Globus pallidus (tissue), 1 donor: ENCODE measurements at regions not wholly inside any gene's neighbourhood (a gene's known extent, or its start where the extent isn't known, plus 50 kb on each side); places are given as distances from the start of the nearest gene placed in this dataset.

Experiments used
- DNase-seq: peaks from one replicate; pipeline ENCODE4 v3.0.0-alpha.2; 2015; ENCODE audit warnings: low spot score

- DNase-seq, result no peak
Measured at GRCh38 chr20:23253524-23253923, 97.1 kb upstream of the NXT1 start.

GRCh38 chr20:23251779-23252178 lies 98.8 kb upstream of the NXT1 start:
- DNase-seq, result no peak

- DNase-seq, result no peak
Measured at GRCh38 chr20:23249541-23249940, 101.0 kb upstream of the NXT1 start.

DNA sequence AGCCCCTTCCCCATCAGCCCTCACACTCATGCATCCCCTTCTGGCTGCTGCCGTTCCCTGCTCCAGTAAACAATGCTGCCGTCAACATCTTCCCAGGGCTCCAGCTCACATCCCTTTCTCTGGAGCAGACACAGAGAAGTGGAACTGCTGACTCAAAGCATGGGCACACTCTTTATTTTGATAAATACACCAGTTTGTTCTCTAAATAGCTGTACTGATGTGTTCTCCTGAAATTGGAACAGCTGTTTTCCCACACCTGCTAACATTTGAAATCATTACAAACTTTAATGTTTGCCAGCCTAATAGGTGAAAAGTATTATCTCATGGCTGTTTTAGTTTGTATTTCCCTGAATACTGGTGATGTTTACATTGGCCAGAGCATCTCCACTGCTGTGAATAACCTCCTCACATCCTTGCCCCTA lies 102.1 kb upstream of the NXT1 start:
- no peak for DNase-seq

DNA sequence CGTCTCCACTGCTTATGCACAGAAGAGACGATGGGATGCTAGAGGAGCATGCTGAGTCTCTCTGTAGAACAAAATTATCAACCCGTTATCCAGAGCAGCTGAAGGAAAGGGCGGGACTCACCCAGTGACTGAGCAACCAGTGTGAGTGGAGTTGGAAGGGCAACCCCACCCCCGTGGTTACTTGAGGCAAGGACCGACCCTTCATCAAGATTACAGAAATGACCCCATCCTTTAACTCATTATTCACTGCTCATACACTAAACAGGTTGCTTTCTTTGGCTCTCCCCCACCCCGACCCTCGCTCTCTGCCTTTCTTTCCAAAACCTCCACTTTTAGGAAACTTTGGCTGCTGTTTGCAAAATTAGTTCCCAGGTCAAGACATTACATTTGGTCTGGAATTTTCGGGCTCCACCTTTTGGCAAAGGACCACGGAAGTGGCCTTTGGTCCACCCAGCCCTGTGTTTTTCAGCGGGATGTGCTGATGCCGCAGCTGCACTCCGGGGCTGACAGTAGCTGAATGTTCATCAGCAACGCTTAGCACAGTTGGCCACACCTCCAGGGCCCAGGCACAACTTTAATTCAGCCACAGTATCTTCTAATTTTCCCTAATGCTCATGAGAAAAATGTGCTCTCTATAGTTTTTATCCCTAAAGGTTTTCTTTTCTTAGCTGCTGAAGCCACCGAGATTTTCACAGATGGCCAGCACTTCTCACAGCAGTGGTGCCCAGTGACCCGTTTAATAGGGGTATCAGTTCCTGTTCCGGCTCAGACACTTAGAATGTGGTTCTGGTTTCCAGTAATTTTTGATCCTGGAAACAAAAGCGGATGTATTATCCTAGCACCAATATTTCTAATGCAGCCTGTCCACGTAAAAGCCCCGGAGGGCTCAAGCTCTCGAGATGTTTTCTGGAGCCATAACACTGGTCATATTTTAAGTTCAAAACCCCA lies 103.6 kb upstream of the NXT1 start:
- DNase-seq, result no peak

DNA sequence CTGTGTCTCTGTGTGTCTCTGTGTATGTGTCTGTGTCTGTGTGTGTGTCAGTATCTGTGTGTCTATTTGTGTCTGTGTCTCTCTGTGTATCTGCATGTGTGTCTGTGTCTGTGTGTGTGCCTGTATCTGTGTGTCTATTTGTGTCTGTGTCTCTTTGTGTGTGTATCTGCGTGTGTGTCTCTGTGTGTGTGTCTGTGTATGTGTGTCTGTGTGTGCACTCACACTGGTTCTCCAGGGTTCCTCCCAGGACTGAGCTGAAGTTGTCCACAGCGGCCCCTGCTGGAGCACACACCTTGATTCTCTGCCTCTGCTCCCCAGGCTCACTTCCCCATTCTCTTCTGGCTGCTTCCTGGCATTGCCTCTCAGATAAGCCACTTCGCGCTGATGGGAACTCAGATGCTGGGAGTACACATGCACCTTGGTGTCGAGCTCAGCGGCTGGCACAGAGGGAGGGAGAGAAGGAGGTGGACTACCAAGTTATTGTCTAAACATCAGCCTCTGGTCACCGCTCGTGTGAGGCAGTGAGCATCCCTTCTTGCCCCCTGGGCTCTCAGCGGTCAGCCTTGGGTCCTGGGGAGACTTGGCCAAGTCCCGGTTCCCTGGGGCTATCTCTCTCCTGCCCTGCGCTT lies 104.9 kb upstream of the NXT1 start:
- DNase-seq, result peak; percentile 26

- DNase-seq, result no peak
Measured at GRCh38 chr20:23244916-23245552, 105.6 kb upstream of the NXT1 start.

DNA sequence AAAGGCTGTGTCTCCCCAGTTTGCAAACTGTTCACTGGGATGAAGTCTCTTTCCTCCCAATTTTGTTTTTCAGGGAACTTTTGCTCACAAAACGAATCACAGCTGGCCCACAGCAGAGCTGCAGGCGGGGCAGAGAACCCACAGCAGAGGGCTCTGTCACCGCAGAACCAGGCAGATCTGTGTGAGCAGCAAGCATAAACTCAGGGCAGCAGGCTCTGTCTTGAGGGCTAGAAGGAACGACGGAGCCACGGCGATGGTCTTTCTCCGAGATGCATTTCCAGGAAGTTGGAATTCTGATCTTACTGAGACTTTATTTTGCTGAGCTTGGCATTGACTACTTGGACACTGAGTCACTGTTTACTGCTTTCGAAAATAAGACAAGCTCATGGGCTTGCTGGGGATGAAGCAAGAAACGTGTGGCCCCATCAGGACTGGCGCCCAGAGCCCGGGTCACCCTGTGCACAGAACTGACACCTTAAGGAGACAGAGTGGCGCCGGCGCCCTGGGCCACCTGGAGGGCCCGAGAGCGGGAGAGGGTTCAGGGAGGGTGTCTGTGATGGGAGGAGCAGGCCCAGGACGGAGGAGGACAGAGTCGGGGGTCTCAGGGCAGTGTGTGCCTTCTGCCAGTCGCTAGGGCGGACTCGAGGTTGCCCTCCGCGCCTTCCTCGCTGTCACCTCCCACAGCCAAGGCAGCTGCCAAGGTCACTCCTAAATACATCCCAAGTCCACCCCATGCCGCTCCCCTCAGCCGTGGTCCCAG lies 106.3 kb upstream of the NXT1 start:
- DNase-seq, result no peak

GRCh38 chr20:23243791-23244155 lies 106.8 kb upstream of the NXT1 start:
- no peak for DNase-seq

DNA sequence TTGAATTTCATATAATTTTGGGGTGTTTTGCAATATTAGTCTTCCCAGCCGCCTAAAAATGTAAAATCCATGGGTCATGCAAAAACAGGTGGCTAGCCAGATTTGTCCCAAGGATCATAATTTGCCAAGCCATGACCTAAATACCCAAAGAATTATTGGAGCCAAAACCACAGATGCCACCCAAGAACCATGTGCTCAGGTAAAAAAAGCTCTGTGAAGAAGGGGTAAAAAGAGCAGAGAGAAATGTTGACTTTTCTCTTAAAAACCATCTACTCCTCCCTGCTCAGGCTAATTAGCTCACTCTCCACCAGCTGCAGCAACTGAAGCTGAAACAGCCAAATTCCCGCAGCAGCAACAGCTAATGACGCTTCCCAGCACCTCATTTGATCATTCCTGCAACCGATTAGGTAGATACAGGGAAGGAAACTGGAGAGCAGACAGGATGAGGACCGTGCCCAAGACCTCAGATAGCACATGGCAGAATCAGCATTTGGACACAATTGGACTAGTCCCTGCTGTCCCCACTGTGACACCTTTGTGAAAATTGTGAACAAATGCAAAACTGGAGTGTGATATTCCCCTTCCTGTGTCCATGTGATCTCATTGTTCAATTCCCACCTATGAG lies 107.9 kb upstream of the NXT1 start:
- DNase-seq, result no peak

DNA sequence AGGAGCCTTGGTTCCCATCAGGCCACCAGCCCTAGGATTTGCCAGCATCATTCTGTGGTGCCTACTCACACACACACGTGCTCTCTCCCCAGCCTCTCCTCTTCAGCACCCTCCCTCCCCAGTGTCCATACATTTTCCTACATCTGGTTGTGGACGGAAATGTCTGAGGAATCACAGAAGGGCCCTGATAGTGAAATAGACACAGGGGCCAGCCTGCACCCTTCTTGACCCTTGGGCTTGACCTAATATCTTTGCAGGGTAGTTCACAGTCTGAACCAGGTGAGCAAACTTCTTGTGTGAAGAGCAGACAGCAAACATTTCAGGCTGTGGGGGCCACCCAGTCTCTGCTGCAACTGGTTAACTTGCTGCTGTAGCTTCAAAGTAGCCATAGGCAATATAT lies 108.5 kb upstream of the NXT1 start:
- no peak for DNase-seq

- DNase-seq, result no peak
Measured at GRCh38 chr20:23241416-23241815, 109.2 kb upstream of the NXT1 start.

DNA sequence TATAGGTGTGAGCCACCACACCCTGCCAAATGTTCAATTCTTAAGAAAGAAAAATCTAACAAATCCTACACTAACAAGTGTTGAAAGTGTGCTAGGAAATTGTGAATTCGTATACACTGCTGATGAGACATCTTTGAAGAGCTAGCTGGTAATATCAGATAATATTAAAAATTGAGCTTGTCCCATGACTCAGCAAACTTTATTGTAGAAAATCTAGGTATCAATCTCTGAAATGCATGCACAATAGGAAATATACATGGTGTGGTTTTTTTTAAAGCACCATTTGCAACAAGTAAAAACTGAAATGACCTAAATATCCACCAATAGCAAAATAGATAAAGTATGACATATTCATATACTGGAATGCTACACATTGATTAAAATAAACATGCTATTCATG lies 110.1 kb upstream of the NXT1 start:
- no peak for DNase-seq

DNA sequence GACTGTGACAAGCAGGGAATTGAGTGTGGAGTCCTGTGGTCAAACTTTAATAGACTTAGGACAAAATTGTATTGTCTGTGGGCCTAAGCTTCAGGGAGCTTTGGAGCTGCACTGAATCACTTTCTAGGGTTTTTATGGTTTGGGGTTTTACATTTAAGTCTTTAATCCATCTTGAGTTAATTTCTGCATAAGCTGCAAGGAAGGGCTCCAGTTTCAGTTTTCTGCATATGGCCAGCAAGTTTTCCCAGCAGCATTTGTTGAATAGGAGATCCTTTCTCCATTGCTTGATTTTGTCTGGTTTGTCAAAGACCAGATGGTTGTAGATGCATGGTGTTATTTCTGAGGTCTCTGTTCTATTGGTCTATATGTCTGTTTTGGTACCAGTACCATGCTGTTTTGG lies 113.4 kb upstream of the NXT1 start:
- no peak for DNase-seq

DNA sequence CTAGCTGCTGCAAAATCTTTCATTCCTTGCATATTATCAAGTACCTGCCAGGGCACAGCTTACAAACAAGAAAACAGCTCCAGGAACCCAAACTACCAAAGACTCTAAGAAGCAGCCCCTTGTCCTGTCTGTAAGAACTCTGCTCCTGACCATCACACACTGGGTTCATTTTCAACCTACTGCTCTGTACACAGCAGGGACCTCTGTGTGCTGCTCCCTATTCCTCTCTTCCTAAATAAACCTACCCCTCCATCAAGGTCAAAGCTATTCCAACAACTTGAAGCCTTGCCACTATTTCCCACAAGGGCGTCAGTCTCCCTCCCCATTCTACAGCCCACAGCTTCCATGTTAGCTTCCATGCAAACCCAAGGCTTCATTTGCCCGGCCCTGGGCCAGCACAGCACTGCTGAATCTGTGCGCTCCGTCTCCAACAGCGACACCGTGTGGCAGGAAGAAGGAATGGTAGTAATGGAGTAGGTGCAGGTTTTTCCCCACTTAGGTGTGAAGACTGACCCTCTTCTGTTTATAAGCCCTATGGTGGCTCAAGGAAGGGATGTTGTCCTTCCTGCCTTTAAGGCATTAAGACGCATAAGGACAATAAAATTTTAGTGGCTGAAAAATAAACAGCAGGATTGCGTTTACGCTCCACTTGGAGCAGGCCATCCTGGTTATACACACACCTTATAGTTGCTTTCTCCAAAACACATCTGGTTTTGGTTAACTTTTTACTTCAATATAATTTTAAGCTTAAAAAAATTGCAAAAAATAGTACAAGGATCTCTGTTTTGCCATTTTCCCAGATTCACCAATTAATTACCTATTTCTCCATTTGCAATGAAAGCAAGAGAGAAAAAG lies 115.2 kb upstream of the NXT1 start:
- peak; percentile 13 for DNase-seq

GRCh38 chr20:23234311-23235078 lies 116.1 kb upstream of the NXT1 start:
- no peak for DNase-seq

DNA sequence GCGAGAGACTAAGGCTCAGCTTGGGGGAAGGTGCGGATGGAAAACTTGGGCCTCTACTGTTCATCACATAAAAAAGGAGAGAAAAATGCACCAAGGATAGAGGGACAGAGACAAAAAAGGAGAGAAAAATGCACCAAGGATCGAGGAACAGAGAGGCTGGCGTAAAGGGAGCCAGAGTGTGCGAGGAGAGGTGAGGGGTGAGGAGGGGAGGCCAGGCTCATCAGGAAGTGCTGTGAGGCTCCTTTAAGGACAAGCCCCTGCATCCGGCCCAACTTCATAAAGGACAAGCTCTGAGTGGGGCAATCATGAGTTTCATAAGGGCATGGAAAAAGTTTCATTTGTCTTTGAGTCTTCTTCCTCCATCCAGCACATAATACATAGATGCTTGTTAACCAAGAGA lies 117.2 kb upstream of the NXT1 start:
- no peak for DNase-seq

GRCh38 chr20:23232679-23233308 lies 117.8 kb upstream of the NXT1 start:
- no peak for DNase-seq

GRCh38 chr20:23232219-23232581 lies 118.4 kb upstream of the NXT1 start:
- DNase-seq, result no peak
